CD4-positive, CD25-positive, alpha-beta regulatory T cell (primary cell): ENCODE measurements at regions not wholly inside any gene's neighbourhood (a gene's known extent, or its start where the extent isn't known, plus 50 kb on each side); places are given as distances from the start of the nearest gene placed in this dataset.

Source experiments
- ATAC-seq, 2 donors: fragments of 150-1000 bp; cut with Tn5 transposase; one replicate each; pipeline ENCODE4 v1.10.0; 2021; ENCODE audit warnings: low read depth in 2 of 2, moderate number of reproducible peaks in 2 of 2, moderate library complexity in 1 of 2
- DNase-seq, 3 donors: peaks; one replicate each; pipeline versions ENCODE4 v3.0.0 to v3.0.0-alpha.2; 2012 to 2022; ENCODE audit warnings: mixed read lengths in 1 of 3
- H3K27ac ChIP-seq: one replicate; pipeline ENCODE4 v1.7.0; 2013; ENCODE audit warnings: mild to moderate bottlenecking, low read length; ENCODE audit not compliant: insufficient read depth, poor library complexity, severe bottlenecking
- H3K27me3 ChIP-seq: one replicate; pipeline ENCODE4 v1.7.0; 2013; ENCODE audit warnings: low read length; ENCODE audit not compliant: control insufficient read depth, insufficient read depth
- H3K36me3 ChIP-seq: one replicate; pipeline ENCODE4 v1.7.0; 2013; ENCODE audit warnings: mild to moderate bottlenecking, low read length, moderate library complexity; ENCODE audit not compliant: control insufficient read depth, insufficient read depth
- H3K4me1 ChIP-seq: 2 replicates; pipeline ENCODE4 v1.7.0; 2013; ENCODE audit warnings: mild to moderate bottlenecking, low read length; ENCODE audit not compliant: insufficient read depth, control insufficient read depth, poor library complexity, severe bottlenecking
- H3K4me3 ChIP-seq: one replicate; pipeline ENCODE4 v1.7.0; 2013; ENCODE audit warnings: low read depth, mild to moderate bottlenecking, low read length, moderate library complexity
- H3K9me3 ChIP-seq, 2 experiments: 1 replicate in 1 of 2; 2 replicates in 1 of 2; pipeline ENCODE4 v1.7.0; 2013; ENCODE audit warnings: low read length in 2 of 2, mild to moderate bottlenecking in 1 of 2, moderate library complexity in 1 of 2; ENCODE audit not compliant: control insufficient read depth in 2 of 2
- H3K27ac Mint-ChIP-seq, 3 donors: one replicate each; pipeline ENCODE4 v1.8.0; 2020 to 2022; ENCODE audit warnings: mild to moderate bottlenecking in 3 of 3, mixed read lengths in 3 of 3, moderate library complexity in 2 of 3
- H3K27me3 Mint-ChIP-seq: one replicate; pipeline ENCODE4 v1.8.0; 2022; ENCODE audit warnings: mild to moderate bottlenecking, mixed read lengths
- H3K36me3 Mint-ChIP-seq: one replicate; pipeline ENCODE4 v1.8.0; 2020; ENCODE audit warnings: mixed read lengths
- H3K4me1 Mint-ChIP-seq, 4 donors: one replicate each; pipeline ENCODE4 v1.8.0; 2020 to 2022; ENCODE audit warnings: mixed read lengths in 4 of 4, mild to moderate bottlenecking in 1 of 4
- H3K4me3 Mint-ChIP-seq, 4 donors: one replicate each; pipeline ENCODE4 v1.8.0; 2020 to 2022; ENCODE audit warnings: mild to moderate bottlenecking in 4 of 4, mixed read lengths in 4 of 4, moderate library complexity in 3 of 4
- H3K9me3 Mint-ChIP-seq, 7 donors: one replicate each; pipeline ENCODE4 v1.8.0; 2020 to 2022; ENCODE audit warnings: mixed read lengths in 7 of 7, mild to moderate bottlenecking in 3 of 7, moderate library complexity in 2 of 7

- H3K27me3 Mint-ChIP-seq, result peaks cover 8% of the 10 kb centered on the region
- no peaks in the 10 kb centered on the region for H3K9me3 Mint-ChIP-seq
- no peak overlapping the region for H3K4me3 Mint-ChIP-seq
- Histone ChIP-seq H3K4me3 (no peak overlapping the region), H3K27ac (no peak overlapping the region), H3K9me3 (no peaks in the 10 kb centered on the region), H3K4me1 (no peaks in the 10 kb centered on the region), H3K27me3 (no peaks in the 10 kb centered on the region), H3K36me3 (no peaks in the 10 kb centered on the region)
- H3K27ac Mint-ChIP-seq, result no peak overlapping the region
- ATAC-seq (no peak), DNase-seq (no peak)
- peaks cover 0 to 6% (median 0%) of the 10 kb centered on the region in 4 donors for H3K4me1 Mint-ChIP-seq
- H3K36me3 Mint-ChIP-seq, result no peaks in the 10 kb centered on the region
These were observed 168.6 kb upstream of the B3GAT1 start for GRCh38 chr11:134580610-134580975.

- Mint-ChIP-seq H3K4me3 (no peak overlapping the region), H3K9me3 (no peaks in the 10 kb centered on the region), H3K36me3 (no peaks in the 10 kb centered on the region), H3K4me1 (peaks cover 0 to 6% (median 0%) of the 10 kb centered on the region in 4 donors), H3K27me3 (peaks cover 8% of the 10 kb centered on the region), H3K27ac (no peak overlapping the region)
- DNase-seq, result no peak
- Histone ChIP-seq H3K27me3 (no peaks in the 10 kb centered on the region), H3K4me1 (no peaks in the 10 kb centered on the region), H3K27ac (no peak overlapping the region), H3K36me3 (no peaks in the 10 kb centered on the region), H3K4me3 (no peak overlapping the region), H3K9me3 (no peaks in the 10 kb centered on the region)
- ATAC-seq, result no peak
These were observed 167.9 kb upstream of the B3GAT1 start for GRCh38 chr11:134579724-134580609.

DNA sequence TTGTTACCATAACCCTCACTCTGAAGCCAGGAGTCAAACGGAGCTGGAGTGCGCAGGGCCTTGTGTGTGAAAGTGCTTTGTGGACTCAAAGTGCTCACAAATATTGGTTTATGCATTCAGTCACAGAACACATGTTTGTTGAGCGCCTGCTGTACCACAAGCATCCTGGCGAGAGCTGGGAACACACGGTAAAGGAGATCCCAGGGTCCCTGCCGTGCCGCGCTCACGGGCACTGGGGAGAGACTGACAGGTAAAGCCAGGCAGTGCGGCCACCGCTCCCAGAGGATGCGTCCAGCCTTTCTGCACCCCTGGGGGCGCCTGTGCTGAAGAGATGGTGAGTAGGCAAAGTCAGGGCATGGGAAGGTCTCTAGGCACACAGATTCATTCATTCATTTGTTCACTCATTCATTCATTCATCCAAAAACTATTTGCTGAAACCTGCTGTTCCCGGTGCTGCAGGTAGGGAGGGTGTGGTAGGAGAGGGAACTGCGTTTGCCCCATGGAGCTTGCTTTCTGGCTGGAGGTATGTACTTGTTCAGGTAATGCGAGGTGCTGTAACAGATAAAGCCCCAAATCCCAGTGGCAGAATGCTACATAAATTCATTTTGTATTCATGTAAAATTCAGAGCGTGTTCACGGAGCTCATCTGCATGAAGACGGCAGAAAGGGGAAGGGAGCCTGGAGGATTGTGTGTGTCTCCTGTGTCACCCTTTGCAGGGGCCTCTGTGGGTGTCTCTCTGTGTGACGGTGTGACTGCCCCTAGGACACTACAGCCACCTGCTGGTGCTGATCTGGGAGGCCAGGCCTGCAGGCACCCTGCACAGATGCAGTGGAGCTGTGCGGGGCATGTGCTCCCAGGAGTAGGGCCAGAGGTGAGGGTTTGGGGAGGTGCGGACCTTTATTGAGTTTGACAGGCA, 167.0 kb upstream of the B3GAT1 start:
- no peaks in the 10 kb centered on the region for H3K9me3 ChIP-seq
- Mint-ChIP-seq H3K27me3 (peaks cover 8% of the 10 kb centered on the region), H3K4me3 (no peak overlapping the region), H3K27ac (no peak overlapping the region), H3K4me1 (peaks cover 0 to 6% (median 0%) of the 10 kb centered on the region in 4 donors), H3K36me3 (no peaks in the 10 kb centered on the region), H3K9me3 (no peaks in the 10 kb centered on the region)
- no peak overlapping the region for H3K27ac ChIP-seq
- DNase-seq (no peak), ATAC-seq (no peak)
- no peak overlapping the region for H3K4me3 ChIP-seq
- H3K36me3 ChIP-seq, result no peaks in the 10 kb centered on the region
- H3K4me1 ChIP-seq, result no peaks in the 10 kb centered on the region
- no peaks in the 10 kb centered on the region for H3K27me3 ChIP-seq

GRCh38 chr11:134577751-134578395, 165.8 kb upstream of the B3GAT1 start:
- ATAC-seq (no peak), DNase-seq (no peak)
- Mint-ChIP-seq H3K36me3 (no peaks in the 10 kb centered on the region), H3K4me1 (no peaks in the 10 kb centered on the region), H3K27me3 (peaks cover 8% of the 10 kb centered on the region), H3K27ac (no peak overlapping the region), H3K4me3 (no peak overlapping the region), H3K9me3 (no peaks in the 10 kb centered on the region)
- Histone ChIP-seq H3K36me3 (no peaks in the 10 kb centered on the region), H3K4me1 (no peaks in the 10 kb centered on the region), H3K4me3 (no peak overlapping the region), H3K27ac (no peak overlapping the region), H3K27me3 (no peaks in the 10 kb centered on the region), H3K9me3 (no peaks in the 10 kb centered on the region)

- ATAC-seq, result no peak
- Mint-ChIP-seq H3K36me3 (no peaks in the 10 kb centered on the region), H3K4me1 (no peaks in the 10 kb centered on the region), H3K4me3 (no peak overlapping the region), H3K9me3 (no peaks in the 10 kb centered on the region), H3K27me3 (peaks cover 8% of the 10 kb centered on the region), H3K27ac (no peak overlapping the region)
- Histone ChIP-seq H3K36me3 (no peaks in the 10 kb centered on the region), H3K4me1 (no peaks in the 10 kb centered on the region), H3K4me3 (no peak overlapping the region), H3K9me3 (no peaks in the 10 kb centered on the region), H3K27ac (no peak overlapping the region), H3K27me3 (no peaks in the 10 kb centered on the region)
- no peak for DNase-seq
These were observed 164.7 kb upstream of the B3GAT1 start for GRCh38 chr11:134576721-134577171.

GRCh38 chr11:134576286-134576685, 164.2 kb upstream of the B3GAT1 start:
- Mint-ChIP-seq H3K9me3 (no peaks in the 10 kb centered on the region), H3K27me3 (peaks cover 8% of the 10 kb centered on the region), H3K4me1 (no peaks in the 10 kb centered on the region), H3K36me3 (no peaks in the 10 kb centered on the region), H3K4me3 (no peak overlapping the region), H3K27ac (no peak overlapping the region)
- Histone ChIP-seq H3K9me3 (no peaks in the 10 kb centered on the region), H3K27ac (no peak overlapping the region), H3K36me3 (no peaks in the 10 kb centered on the region), H3K4me3 (no peak overlapping the region), H3K27me3 (no peaks in the 10 kb centered on the region), H3K4me1 (no peaks in the 10 kb centered on the region)
- DNase-seq (no peak), ATAC-seq (no peak)

GRCh38 chr11:134575504-134576230, 163.6 kb upstream of the B3GAT1 start:
- no peak overlapping the region for H3K4me3 ChIP-seq
- no peaks in the 10 kb centered on the region for H3K4me1 ChIP-seq
- no peak for ATAC-seq
- Mint-ChIP-seq H3K27me3 (peaks cover 12% of the 10 kb centered on the region), H3K4me1 (no peaks in the 10 kb centered on the region), H3K36me3 (no peaks in the 10 kb centered on the region), H3K9me3 (no peaks in the 10 kb centered on the region), H3K4me3 (no peak overlapping the region), H3K27ac (no peak overlapping the region)
- H3K36me3 ChIP-seq, result no peaks in the 10 kb centered on the region
- H3K27me3 ChIP-seq, result no peaks in the 10 kb centered on the region
- no peak for DNase-seq
- no peak overlapping the region for H3K27ac ChIP-seq
- no peaks in the 10 kb centered on the region for H3K9me3 ChIP-seq
